Smooth muscle cell (in vitro differentiated cells): ENCODE measurements at regions not wholly inside any gene's neighbourhood (a gene's known extent, or its start where the extent isn't known, plus 50 kb on each side); places are given as distances from the start of the nearest gene placed in this dataset.
A peak's percentile ranks its signal among the peaks of the same experiment; 100 is the strongest.

ENCODE experiments used
- DNase-seq: peaks from one replicate; lab custom pipeline; 2025; ENCODE audit not compliant: unreplicated experiment; lab: John Stamatoyannopoulos, UW
- H2AFZ ChIP-seq: fragments of 200-600 bp; sonication (generic); 2 replicates; pipeline ENCODE4 v1.6.0; 2016; ENCODE audit warnings: antibody characterized with exemption, low read depth, mild to moderate bottlenecking
- H3F3A ChIP-seq: fragments of 200-600 bp; sonication (generic); 2 replicates; pipeline ENCODE4 v1.6.0; 2017; ENCODE audit warnings: antibody characterized with exemption, low read depth
- H3K27ac ChIP-seq: fragments of 200-600 bp; sonication (generic); 2 replicates; pipeline ENCODE4 v1.5.1; 2016; ENCODE audit warnings: low read depth, mild to moderate bottlenecking
- H3K27me3 ChIP-seq: fragments of 200-600 bp; sonication (generic); 2 replicates; pipeline ENCODE4 v1.6.1; 2016; ENCODE audit warnings: low read depth, mild to moderate bottlenecking
- H3K36me3 ChIP-seq: fragments of 200-600 bp; sonication (generic); 2 replicates; pipeline ENCODE4 v1.5.1; 2016; ENCODE audit warnings: low read depth
- H3K4me1 ChIP-seq: fragments of 200-600 bp; sonication (generic); 2 replicates; pipeline ENCODE4 v1.5.1; 2016; ENCODE audit warnings: low read depth
- H3K4me2 ChIP-seq: fragments of 200-600 bp; sonication (generic); 2 replicates; pipeline ENCODE4 v1.6.0; 2016; ENCODE audit warnings: mild to moderate bottlenecking
- H3K4me3 ChIP-seq: fragments of 200-600 bp; sonication (generic); 2 replicates; pipeline ENCODE4 v1.5.1; 2016; ENCODE audit warnings: mild to moderate bottlenecking
- H3K79me2 ChIP-seq: fragments of 200-600 bp; sonication (generic); 2 replicates; pipeline ENCODE4 v1.6.0; 2016; ENCODE audit warnings: low read depth, mild to moderate bottlenecking
- H3K9ac ChIP-seq: fragments of 200-600 bp; sonication (generic); 2 replicates; pipeline ENCODE4 v1.6.0; 2016; ENCODE audit warnings: low read depth
- H3K9me3 ChIP-seq: fragments of 200-600 bp; sonication (generic); replicated peaks from 2 replicates; pipeline ENCODE4 v1.5.1; 2016; ENCODE audit warnings: low read depth
- H4K20me1 ChIP-seq: fragments of 200-600 bp; sonication (generic); 2 replicates; pipeline ENCODE4 v1.6.0; 2016; ENCODE audit warnings: low read depth
- CTCF ChIP-seq: fragments of 200-600 bp; sonication (generic); IDR thresholded peaks from 2 replicates; pipeline ENCODE4 v1.5.1; 2017; ENCODE audit warnings: borderline replicate concordance, mild to moderate bottlenecking, antibody characterized with exemption; ENCODE audit not compliant: insufficient read depth, poor library complexity, severe bottlenecking
- WGBS: methylation state at CpG from one replicate; pipeline ENCODE4 v1.1.7; 2016; ENCODE audit warnings: low lambda C conversion rate; 5-methylcytosine and 5-hydroxymethylcytosine counted together

- 87% methylated on average over 17 of the region's 17 CpGs for WGBS
- no peak overlapping the region for H2AFZ ChIP-seq
These were observed 81.3 kb upstream of the ATP10A start for GRCh38 chr15:25944386-25944785.

GRCh38 chr15:25943831-25944230 lies 80.7 kb upstream of the ATP10A start:
- no peak overlapping the region for H3K4me3 ChIP-seq
- no peaks in the 10 kb centered on the region for H3F3A ChIP-seq
- H3K9me3 ChIP-seq, result no peaks in the 10 kb centered on the region
- no peaks in the 10 kb centered on the region for H4K20me1 ChIP-seq
- no peak for DNase-seq
- no peak overlapping the region for H3K9ac ChIP-seq
- H3K4me1 ChIP-seq, result peaks cover 10% of the 10 kb centered on the region
- H3K36me3 ChIP-seq, result no peaks in the 10 kb centered on the region
- WGBS, result 76% methylated on average over 9 of the region's 9 CpGs
- no peaks in the 10 kb centered on the region for H3K79me2 ChIP-seq
- H3K4me2 ChIP-seq, result no peak overlapping the region
- no peak overlapping the region for H3K27ac ChIP-seq
- no peaks in the 10 kb centered on the region for H3K27me3 ChIP-seq
- no peak for TF ChIP-seq CTCF
- no peak overlapping the region for H2AFZ ChIP-seq

More at GRCh38 chr15:25944386-25944785, 81.3 kb upstream of the ATP10A start:
- Histone ChIP-seq H3K79me2 (no peaks in the 10 kb centered on the region), H3K27ac (no peak overlapping the region), H3K36me3 (no peaks in the 10 kb centered on the region), H3K4me1 (peaks cover 10% of the 10 kb centered on the region), H3K9me3 (no peaks in the 10 kb centered on the region), H3K9ac (no peak overlapping the region), H3F3A (no peaks in the 10 kb centered on the region), H4K20me1 (no peaks in the 10 kb centered on the region), H3K27me3 (no peaks in the 10 kb centered on the region), H3K4me2 (no peak overlapping the region), H3K4me3 (no peak overlapping the region)
- TF ChIP-seq CTCF, result no peak
- no peak for DNase-seq

GRCh38 chr15:25939122-25939521 lies 76.0 kb upstream of the ATP10A start:
- H4K20me1 ChIP-seq, result no peaks in the 10 kb centered on the region
- H2AFZ ChIP-seq, result no peak overlapping the region
- H3K4me2 ChIP-seq, result no peak overlapping the region
- no peaks in the 10 kb centered on the region for H3K4me1 ChIP-seq
- no peak for TF ChIP-seq CTCF
- H3F3A ChIP-seq, result no peaks in the 10 kb centered on the region
- peak overlapping the region; percentile 56 for H3K27ac ChIP-seq
- 86% methylated on average over 4 of the region's 4 CpGs for WGBS
- no peak for DNase-seq
- H3K9ac ChIP-seq, result no peak overlapping the region
- H3K9me3 ChIP-seq, result no peaks in the 10 kb centered on the region
- H3K4me3 ChIP-seq, result no peak overlapping the region
- H3K36me3 ChIP-seq, result no peaks in the 10 kb centered on the region
- H3K79me2 ChIP-seq, result no peaks in the 10 kb centered on the region
- no peaks in the 10 kb centered on the region for H3K27me3 ChIP-seq

GRCh38 chr15:25937796-25938195 lies 74.7 kb upstream of the ATP10A start:
- no peaks in the 10 kb centered on the region for H3K79me2 ChIP-seq
- H4K20me1 ChIP-seq, result no peaks in the 10 kb centered on the region
- no peak overlapping the region for H3K4me3 ChIP-seq
- no peaks in the 10 kb centered on the region for H3K9me3 ChIP-seq
- no peak for DNase-seq
- H3K4me1 ChIP-seq, result peaks cover 6% of the 10 kb centered on the region
- H2AFZ ChIP-seq, result no peak overlapping the region
- H3K4me2 ChIP-seq, result no peak overlapping the region
- no peaks in the 10 kb centered on the region for H3K36me3 ChIP-seq
- no peak for TF ChIP-seq CTCF
- H3K27ac ChIP-seq, result no peak overlapping the region
- no peak overlapping the region for H3K9ac ChIP-seq
- no peaks in the 10 kb centered on the region for H3K27me3 ChIP-seq
- H3F3A ChIP-seq, result no peaks in the 10 kb centered on the region
